GM21619 (cell line): ENCODE measurements at regions not wholly inside any gene's neighbourhood (a gene's known extent, or its start where the extent isn't known, plus 50 kb on each side); places are given as distances from the start of the nearest gene placed in this dataset.
A peak's percentile ranks its signal among the peaks of the same experiment; 100 is the strongest.

ENCODE experiments used
- ATAC-seq: cut with Tn5 transposase; IDR thresholded peaks from one replicate; pipeline ENCODE4 v1.9.1; 2021; ENCODE audit not compliant: unreplicated experiment

- no peak for ATAC-seq
Measured at GRCh38 chr5:147162740-147163139, 72.1 kb upstream of the STK32A start.

- no peak for ATAC-seq
Measured at GRCh38 chr5:147167529-147167928, 67.3 kb upstream of the STK32A start.

- ATAC-seq = no peak
Measured at GRCh38 chr5:147168578-147169327, 66.1 kb upstream of the STK32A start.

GRCh38 chr5:147169399-147169798 lies 65.4 kb upstream of the STK32A start:
- ATAC-seq = peak; percentile 73

GRCh38 chr5:147169901-147170300 lies 64.9 kb upstream of the STK32A start:
- peak; percentile 35 for ATAC-seq

GRCh38 chr5:147170603-147171002 lies 64.2 kb upstream of the STK32A start:
- ATAC-seq = peak; percentile 62

- ATAC-seq = no peak
Measured at GRCh38 chr5:147174671-147175265, 60.1 kb upstream of the STK32A start.

GRCh38 chr5:147175516-147176097 lies 59.2 kb upstream of the STK32A start:
- no peak for ATAC-seq

GRCh38 chr5:147176422-147176821 lies 58.4 kb upstream of the STK32A start:
- ATAC-seq = no peak

GRCh38 chr5:147177125-147177840 lies 57.5 kb upstream of the STK32A start:
- no peak for ATAC-seq

GRCh38 chr5:147179562-147180147 lies 55.2 kb upstream of the STK32A start:
- ATAC-seq = no peak

- ATAC-seq = no peak
Measured at GRCh38 chr5:147180751-147181150, 54.1 kb upstream of the STK32A start.
